Amniotic epithelial cell (primary cell): ENCODE measurements at regions not wholly inside any gene's neighbourhood (a gene's known extent, or its start where the extent isn't known, plus 50 kb on each side); places are given as distances from the start of the nearest gene placed in this dataset.
"Not testable (repeated sequence)": the region's sequence is repeated elsewhere in the genome, so short reads cannot be mapped to it uniquely, and the experiment has no call there.

Experiments
- DNase-seq: peaks from one replicate; pipeline ENCODE4 v3.0.0-alpha.2; 2010; ENCODE audit warnings: low read depth

GRCh38 chr12:30203981-30204380 is 420.2 kb upstream of the TMTC1 start:
- no peak for DNase-seq

- no peak for DNase-seq
These were observed 418.9 kb upstream of the TMTC1 start for GRCh38 chr12:30202521-30203254.

DNA sequence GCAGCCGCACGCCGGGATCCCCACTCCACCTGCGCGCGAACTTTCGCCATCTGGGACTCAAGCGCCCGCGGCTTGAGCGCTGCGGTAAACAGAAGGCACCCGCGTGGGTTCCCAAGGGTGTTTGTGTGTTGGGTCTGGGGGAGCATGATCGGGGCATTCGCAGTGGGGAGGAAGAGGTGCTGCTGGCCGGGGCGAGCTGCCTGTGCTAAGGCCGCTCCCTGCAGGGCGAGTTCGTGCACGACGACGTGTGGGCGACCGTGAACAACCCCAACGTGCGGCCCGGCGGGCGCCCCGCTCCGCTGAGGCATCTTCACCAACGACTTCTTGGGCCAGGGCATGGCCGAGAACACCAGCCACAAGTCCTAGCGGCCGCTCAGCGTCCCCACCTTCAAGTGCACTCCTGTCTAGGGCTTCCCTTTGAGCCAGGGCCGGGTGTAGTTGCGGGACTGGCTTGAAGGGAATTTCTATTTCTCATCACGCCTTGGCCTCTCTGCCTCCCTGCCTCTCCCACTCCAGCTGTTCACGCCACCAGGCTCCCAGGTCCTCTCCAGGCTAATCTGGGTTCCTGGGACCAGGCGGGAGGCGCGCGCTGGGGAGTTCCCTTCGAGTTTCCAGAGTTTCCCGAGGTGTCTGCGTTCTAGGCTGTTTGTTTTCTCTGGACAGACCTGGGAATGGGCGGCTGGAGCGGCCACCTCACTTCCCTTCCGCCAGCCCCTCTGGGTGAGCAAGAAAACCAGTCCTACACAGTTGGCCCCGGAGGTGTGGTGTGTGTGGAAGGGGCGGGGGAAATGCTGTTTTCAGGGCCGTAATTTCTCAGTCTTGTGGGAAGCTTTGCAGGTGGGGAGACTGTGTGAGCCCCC is 417.8 kb upstream of the TMTC1 start:
- no peak for DNase-seq

DNA sequence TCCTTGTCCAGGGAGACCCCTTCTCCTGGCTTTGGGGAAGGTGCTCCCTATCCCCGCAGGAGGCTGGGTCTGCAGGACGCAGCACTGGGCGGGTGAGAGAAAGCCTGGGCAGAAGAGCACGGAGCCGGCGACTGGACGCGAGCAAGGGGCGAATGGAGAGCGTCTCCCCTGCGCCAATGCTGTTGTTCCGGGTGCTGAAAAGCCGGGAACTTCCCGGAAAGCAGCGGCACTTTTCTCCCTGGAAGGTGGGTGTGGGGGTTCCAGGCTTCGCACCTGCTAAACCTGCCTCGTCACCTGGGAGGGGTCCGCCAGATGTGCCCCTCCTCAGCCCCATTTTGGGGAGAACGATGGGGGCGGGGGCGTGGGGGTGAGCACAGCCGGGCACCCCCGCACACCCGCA is 417.1 kb upstream of the TMTC1 start:
- no peak for DNase-seq

DNA sequence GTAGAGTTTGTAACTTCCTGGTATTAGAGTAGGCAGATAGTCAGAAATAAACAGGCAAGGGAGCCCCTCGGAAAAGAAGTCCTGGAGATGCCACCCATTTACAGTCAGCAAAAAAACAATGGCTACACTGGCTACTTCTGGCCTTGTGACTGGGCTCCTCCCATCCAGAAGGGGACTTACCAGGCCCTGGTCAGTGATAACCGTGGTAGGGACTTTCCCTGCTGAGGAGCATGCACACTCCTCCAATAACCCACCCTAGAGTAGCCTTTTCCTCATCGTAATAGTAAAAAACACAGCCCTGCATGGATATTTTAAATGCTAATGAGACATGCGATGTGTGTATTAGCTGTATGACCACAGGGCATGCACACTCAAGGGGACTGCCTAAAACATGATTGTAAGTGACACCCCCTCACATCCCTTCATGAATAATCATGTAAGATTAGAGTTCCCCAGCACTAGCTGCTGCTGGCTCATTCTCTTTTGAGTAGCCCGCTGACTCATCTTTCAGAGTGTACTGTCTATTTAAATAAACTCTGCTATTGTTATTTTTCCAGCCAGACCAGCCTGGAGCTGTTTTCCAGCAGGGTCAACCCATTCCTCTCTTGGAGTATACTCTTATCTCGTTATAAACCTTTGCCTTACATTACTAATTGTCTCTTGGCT is 413.8 kb upstream of the TMTC1 start:
- DNase-seq: peak; percentile 6

GRCh38 chr12:30191696-30192455 is 408.1 kb upstream of the TMTC1 start:
- DNase-seq: no peak

GRCh38 chr12:30188602-30189326 is 405.0 kb upstream of the TMTC1 start:
- DNase-seq: no peak

DNA sequence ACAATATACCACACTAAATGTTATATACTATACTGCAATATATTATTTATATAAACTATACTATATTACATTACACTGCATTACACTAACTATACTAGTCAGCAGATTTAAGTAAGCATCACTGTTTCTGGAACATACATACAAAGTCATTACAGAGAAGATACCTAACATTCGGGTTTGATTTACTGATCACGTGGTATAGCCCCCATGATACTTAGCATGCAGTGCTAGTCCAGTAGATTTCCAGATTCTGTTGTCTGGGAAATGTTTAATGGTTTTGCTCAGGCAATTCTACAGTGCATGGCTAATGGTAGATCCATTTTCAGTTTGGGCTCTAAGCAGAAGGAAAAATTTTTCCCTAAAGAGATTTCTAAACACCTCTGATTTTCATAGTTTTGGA is 403.7 kb upstream of the TMTC1 start:
- DNase-seq: no peak

DNA sequence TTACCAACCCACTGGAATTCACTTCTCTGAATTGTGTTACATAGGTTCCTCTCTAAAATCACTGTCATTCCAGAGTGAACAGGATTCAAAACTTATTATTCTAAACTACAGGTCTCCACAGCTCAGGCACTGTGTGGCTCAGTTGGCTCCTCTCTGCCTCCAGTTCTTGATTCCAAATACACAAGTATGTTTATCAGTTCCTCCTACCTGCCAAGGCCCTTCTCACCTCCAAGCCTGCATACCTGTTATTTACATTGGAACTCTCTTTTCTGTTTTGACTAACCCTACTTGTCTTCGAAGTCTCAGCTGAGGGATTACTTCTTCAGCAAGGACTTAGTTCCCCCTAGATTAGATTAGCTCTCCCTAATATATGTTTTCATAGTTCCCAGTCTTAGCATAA is 397.6 kb upstream of the TMTC1 start:
- DNase-seq: no peak

DNA sequence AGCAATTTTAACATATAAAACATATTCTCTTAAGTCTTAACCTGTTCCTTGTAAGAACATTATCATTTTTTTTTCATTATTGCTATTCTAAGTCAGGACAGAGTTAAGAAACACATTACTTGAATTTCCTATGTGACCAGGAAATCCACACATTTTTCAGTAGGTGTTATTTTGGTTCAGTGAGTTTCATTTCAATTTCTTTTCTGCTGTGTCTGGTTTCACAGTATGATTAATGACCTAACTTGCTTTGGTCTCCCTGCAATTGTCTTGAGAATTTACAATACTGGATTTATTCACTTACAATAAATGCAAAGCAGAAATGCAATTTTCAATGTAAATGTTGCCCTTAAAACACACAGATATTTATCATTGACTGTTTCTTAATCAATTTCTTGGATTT is 396.9 kb upstream of the TMTC1 start:
- DNase-seq: no peak

DNA sequence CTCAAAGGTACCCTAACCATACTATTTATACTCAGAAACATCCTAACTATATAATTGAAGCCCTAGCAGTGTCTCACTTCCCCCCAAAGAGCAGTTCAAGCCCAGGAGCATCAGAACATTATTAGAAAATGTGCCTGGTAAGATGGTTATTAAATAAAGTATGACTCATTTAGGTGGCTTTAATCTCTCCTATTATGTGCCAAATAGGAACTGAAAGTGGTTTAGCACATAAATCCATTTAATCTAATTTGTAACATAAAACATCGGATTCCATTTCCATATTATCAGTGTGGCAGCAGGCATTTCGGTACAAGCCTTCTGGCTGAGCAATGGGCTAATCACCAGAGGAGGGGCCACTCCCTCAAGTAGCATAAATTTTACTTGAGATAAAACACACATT is 395.2 kb upstream of the TMTC1 start:
- DNase-seq: no peak

- DNase-seq: no peak
These were observed 386.3 kb upstream of the TMTC1 start for GRCh38 chr12:30169839-30170591.

- peak; percentile 1 for DNase-seq
These were observed 382.5 kb upstream of the TMTC1 start for GRCh38 chr12:30166006-30166795.

DNA sequence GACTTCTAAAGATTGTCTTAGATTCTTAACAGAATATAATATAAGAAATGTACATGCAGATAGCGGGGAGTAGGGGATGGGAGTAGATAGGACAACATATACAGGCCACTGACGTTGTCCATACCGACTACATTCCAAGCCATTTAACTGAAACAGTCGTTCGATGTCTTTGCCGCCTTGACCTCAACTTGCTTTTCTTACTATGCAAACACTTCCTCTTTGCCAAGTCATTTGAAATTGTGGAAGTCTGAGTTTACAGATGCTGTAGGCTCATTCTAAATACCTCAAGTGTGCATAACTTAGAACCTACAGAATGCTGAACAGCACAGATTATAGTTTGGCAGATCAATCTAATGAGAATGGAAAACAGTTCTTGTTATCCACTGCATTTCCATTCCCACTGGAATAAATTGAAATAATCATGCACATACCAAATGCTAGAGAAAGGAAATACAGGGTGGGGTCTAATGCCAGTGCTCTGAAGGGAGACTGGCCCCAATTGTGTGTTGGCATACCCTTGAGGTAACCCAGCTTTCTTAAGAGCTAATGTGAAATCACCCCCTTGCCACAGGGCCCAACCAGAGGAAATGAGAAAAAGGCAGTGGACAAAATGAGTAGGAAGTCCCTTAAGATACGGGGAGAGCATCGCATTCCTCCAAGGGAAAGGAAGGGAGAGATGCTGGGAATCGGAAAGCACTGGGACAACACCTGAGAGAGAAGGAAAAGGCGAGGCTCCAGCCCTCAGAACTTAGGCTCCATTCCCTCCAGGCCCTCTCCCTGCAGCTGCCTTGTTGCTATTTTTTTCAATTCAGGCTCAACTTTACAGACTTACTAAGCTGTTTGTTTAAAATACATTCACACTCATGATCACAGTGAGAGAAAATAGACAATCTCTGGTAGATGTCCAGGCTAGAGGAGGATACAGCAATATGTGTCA is 380.9 kb upstream of the TMTC1 start:
- DNase-seq: no peak

DNA sequence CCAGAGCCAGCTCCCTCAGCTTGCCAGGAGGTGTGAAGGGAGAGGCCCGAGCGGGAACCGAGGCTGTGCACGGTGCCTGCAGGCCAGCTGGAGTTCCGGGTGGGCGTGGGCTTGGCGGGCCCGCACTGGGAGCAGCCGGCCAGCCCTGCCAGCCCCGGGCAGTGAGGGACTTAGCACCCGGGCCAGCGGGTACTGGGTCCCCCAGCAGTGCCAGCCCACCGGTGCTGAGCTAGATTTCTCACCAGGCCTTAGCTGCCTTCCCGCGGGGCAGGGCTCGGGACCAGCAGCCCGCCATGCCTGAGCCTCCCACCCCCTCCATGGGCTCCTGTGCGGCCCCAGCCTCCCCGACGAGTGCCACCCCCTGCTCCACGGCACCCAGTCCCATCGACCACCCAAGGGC is 373.1 kb upstream of the TMTC1 start:
- not testable (repeated sequence) for DNase-seq

DNA sequence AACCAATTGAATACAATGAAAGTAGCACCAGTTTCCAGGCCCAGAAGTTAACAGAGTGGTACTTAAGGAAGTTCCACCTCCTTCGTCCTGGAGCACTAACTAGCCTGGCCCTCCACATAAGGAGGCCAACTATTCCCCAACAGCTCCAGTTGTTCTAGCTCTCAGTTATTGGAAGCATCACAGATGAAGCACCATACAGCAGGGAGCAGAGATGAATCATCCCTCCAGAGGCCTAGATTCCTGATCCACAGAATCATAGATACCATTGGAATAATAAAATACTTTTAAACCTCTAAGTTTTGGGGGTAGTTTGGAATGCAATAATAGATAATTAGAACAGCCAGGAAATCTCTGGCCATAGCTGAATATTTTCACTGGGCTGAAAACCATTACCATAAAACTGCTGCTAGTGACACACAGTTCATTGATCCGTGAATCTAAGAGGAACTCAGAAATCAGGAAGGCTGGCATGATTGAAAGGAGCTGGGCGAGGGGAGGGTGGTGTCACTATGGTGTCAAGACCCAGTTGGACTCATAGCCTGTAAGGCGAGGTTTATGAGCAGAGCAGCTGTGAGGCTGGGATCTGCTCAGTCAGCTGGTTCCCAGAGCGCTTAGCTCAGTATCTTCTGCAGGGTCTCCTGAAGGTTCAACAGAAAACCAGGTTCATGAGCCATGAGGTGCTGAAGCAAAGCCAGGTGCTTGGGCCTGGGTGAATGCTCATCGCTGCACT is 371.4 kb upstream of the TMTC1 start:
- DNase-seq: no peak

DNA sequence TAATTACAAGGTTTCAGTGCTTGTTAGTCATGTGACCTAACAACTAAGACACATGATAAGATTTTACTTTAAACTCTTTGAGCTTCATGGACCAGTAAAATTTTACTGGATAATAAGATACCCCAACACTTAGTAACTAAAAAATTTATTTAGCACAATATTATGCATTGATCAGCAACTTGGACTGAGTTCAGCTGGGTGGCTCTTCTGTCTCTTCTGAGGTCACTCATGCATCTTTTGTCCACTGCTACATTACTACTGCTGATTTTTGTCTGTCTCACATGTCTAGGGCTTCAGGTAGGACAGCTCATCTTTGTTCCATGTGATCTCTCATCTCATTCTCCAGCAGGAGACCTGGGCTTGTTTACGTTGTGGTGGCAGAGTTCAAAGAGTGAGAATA is 370.2 kb upstream of the TMTC1 start:
- DNase-seq: no peak

DNA sequence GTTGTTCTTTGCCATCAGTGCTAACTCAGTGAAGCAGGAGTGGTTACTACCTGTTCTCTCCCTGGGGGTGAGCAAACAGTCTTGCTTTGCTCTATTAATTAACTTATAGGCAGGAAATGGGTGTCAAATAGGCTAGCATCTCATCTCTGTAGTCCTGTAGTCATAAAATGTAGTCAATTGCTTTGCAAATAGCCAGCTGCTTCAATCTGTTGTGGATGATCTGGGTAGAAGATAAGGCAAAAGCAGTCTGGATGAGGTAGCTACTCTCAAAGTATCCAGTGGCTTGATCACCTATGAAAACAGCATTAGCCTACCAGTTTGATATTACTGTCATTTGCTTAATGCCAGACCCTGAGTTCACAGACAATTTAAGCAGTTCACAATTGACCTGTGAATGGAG is 369.0 kb upstream of the TMTC1 start:
- DNase-seq: no peak
